DMS79 (cell line): ENCODE measurements at regions not wholly inside any gene's neighbourhood (a gene's known extent, or its start where the extent isn't known, plus 50 kb on each side); places are given as distances from the start of the nearest gene placed in this dataset.

Experiments
- DNase-seq: peaks from one replicate; lab custom pipeline; 2025; lab: John Stamatoyannopoulos, UW

DNA sequence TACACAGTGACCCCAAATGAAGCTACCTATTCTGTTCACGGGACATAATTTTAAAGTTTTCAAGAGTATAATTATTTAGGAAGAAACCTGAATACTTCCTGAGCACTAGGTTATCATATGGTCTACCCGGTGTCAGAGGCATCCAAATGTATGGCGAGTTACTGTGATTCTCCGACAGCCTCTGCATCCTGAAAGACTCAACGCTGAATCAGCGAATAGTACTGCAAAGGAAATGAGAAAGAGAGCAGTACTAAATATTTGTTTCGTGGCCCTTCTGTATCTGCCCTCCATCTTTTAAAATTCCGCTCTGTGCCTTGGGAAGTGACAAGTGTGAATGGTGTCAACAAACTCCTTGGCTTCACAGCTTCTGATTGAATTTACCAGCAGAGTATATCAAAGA is 358.0 kb upstream of the ZEB2 start:
- DNase-seq, result no peak

DNA sequence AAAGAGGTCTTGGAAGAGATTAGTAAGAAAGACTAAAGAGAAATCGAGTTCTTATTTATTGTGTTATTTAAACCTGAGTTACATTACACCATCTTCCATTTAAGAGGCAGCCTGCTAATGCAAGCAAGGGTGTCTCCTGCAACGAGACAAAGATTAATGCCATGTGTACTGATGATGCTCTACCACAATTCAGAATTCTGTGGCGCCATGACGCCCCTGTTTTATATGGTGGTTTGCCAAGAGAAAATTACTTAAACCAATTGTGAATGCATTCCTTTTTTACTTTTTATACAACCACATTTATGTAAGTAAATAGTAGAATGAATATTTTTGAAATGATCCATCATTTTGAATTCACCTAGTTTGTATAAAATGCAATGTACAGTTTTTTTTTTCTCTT is 356.1 kb upstream of the ZEB2 start:
- no peak for DNase-seq

DNA sequence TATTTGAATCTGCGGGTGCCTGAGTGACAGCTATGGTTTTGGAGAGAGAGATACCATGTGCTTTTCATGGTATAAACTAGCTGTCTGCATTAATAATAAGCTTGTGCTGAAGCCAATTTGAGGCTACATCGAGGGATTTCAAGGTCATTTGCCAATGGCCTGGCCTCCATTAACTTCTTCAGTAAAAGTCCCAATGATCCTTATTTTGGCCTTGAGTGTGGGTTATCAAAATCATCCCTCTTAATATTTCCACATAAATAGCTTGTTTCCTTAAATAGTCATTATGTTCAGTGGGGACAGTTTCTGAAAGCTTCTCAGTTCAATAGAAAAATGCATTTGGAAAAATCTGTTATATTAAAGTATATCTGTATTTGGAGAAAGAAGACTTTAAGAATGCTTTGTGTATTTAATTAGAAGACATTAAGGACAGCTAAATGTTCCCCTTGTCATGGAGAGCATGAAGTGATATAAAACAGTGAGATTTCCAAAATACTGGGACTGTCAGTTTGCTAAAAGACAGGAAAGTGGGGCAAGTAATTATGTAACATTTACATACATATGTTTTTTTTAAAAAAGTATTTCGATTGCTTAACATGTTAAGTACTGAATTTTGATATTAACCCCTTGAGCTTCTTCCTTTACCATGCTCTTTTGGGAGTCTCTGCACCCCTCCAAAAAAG is 355.5 kb upstream of the ZEB2 start:
- DNase-seq, result no peak

DNA sequence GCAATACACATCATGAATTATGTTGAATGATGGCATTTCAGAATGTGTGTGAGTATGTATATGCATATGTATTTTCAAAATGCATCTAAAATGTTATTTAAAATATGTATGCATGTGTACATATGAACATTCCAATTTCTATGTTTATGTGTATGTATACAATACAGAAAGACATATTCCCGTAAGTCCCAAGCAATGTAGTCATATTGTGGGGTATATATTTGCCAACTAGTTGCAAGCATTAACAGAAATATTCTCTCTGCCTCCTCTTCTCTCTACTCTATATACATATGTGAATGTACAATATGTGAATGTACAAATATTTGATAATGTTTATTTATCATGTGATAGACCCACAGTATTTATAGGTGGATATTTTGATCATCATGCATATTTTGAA is 345.8 kb upstream of the ZEB2 start:
- no peak for DNase-seq

DNA sequence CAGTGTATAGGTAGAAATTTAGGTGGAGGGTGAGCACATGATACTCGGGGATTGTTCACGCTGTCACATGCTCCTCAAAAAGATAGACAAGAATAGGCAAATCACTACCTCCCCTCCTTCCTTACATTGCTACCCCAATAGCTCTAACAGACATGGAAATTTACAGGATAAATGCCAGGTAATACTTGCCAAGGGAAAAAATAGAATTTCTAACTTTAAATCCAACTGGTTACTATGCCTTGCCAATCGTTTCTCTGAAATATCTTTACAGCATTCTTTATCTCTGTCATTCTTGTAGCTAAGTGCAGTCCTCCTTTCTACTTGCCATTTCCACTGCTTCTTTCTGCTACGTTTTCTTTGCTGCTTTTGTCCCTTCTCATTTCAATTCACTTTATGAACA is 339.8 kb upstream of the ZEB2 start:
- no peak for DNase-seq

DNA sequence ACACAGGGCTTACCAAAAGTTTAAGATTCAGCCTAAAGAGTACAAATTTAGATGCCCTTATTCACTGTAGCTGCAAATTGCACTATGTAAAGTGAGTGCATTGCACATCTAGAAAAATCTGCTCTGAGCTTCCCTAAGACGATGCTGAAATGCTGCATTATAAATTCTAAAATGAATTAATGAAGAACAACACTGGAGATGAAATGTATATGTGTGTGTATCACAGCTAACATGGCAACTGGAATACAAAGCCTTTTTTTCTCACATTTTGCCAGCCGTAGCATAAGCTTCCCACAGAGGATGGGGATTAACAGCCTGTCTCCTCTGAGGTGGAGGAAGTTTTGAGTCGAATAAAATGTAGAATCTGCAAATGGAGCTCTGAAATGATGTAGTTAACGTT is 338.3 kb upstream of the ZEB2 start:
- DNase-seq, result no peak

DNA sequence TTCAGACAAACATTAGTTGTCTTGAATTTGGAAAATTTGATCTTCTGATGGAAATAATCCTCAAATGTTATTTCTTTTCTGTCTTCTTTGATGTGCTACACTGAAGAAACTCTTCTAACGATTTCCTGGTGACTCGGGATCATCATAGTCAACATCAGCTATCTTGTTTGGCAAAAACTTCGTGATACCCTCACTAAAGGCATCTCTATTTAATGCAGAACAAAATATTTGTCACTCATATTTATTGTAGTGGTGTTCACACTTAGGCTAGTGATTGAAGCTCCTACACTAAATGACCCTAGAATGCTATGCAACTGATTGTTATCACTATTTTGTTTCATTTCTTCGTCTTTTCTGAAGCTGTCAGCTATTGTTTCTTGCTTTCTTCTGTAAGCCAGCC is 334.7 kb upstream of the ZEB2 start:
- DNase-seq, result no peak

DNA sequence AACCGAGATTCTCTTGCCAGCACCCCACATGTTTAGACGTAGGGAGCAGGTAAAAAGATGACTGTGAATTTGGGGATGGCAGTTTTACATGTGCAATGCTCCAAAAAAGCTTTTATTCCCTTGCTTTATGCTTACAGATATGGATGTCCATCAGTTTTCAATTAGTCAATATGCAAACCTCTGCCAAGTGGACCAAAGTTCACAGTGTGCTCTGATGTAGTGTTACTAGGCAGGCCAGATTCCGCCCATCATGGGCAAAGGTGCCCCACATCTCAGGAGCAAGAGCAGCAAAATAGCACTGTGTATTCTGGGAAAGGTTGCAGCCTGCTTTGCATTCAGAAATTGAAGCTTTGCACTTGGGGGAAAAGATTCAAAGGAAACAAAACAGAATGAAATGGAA is 329.7 kb upstream of the ZEB2 start:
- no peak for DNase-seq

DNA sequence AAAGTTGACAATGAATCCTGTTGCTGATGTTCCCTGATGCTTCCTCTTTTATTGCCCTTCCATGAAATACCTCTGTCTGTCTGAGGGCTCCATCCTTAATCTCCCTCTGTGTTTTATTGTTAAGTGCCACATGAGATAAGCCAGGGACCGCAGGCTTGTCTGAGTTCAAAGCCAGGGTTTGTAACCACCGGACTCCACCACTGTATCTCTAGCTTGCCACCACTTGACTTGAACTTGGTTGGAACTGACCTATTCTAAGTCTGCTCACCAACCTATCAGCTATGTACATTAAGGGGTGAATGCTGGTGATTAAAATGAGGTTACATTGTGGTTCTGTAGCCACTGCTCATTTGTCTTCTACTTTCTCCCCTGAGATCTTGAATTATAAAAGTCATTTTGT is 328.5 kb upstream of the ZEB2 start:
- DNase-seq, result no peak

DNA sequence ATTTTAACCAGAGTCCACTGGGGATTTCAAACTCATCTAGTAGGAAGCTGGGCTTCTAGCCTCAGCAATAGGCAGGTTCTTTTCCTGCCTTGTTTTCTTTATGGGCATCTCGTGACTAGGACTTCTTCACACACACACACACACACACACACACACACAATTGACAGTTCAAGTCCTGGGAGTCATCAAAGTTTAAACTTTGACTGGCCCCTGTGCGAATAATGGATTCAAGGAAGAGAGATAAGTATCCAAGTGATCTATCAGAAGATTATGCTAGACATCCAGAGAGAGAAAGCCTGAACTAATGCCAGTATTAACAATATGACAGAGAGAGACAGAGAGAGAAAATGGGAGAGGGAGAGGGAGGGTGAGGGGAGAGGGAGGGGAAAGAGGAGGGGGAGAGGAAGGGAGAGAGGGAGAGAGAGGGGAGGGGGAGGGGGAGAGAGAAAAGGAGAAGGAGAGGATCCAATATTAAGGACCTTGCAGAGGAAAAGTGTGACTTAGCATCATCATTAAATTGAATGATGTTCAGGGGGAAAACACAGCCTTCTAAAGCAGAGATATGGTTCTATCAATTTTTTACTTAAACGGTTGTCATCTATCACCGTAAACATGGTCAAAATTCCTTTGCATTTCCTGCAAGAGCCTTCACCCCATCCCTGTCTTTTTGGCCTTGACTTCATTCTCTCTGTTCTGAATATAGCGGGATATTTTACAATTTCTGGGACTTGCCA is 327.6 kb upstream of the ZEB2 start:
- no peak for DNase-seq

DNA sequence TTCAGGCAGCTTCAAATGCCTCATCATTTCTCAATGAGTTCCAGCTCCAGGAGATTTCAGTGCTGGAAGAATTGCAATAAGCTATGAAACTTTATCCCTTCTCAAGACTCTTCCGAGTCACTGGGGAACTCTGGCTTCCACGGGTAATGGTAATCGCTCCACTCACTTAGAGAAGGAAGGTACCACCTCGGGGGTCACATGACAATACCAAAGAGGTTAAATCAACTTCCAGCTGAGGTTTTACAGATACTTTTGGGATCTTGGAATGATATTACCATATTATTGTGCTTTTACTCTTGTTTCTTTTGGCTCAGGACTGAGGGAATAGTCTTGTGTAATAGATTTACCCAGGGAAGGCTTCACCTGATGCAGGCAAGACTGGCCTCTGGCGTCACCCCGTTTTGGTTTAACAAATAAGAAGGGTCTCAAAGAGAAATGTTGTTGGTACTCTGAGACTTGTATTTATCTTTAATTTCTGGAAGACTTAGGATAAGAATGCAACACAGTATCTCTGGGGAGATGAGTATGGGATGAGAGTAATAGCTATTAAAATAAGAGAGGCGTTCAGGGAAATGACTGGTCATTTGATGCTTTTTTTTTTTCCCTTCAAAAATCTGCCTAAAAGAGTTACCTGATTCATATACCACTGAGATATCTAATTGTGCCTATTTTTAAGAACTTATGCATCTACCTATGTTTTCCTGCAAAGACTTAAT is 316.9 kb upstream of the ZEB2 start:
- peak; percentile 93 for DNase-seq

DNA sequence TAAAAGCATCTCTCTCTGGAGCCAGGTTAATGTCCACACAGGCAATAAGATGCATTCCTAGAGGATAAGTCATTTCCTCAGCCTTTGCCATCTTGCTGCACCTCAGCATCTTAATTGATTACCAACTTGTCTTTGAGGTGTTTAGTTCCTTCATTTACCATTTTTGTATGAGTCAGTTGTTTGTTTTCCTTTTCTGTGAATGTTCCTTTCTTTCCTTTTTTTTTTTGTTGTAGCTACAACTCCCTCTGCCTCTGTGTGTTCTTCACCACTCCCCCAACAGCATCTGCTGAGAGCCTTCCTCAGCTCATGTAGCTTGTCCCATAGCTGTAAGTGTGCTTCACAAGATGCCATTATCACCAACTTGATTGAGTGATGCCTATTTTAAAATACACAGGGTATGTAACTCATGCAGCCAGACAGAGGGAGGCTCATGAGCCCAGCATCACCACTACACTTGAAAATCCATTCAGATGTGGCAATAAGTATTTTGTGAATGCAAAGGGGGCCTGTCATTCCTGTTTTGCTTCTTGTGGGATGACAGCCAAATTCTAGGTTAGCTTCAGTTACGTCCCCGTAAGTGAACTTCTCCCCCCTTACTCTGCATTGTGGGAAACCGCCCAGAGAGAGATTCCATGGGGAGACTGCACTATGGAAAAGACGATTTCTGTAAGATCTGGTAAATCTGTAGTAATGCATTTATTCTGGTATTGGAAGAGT is 315.9 kb upstream of the ZEB2 start:
- DNase-seq, result peak; percentile 61

DNA sequence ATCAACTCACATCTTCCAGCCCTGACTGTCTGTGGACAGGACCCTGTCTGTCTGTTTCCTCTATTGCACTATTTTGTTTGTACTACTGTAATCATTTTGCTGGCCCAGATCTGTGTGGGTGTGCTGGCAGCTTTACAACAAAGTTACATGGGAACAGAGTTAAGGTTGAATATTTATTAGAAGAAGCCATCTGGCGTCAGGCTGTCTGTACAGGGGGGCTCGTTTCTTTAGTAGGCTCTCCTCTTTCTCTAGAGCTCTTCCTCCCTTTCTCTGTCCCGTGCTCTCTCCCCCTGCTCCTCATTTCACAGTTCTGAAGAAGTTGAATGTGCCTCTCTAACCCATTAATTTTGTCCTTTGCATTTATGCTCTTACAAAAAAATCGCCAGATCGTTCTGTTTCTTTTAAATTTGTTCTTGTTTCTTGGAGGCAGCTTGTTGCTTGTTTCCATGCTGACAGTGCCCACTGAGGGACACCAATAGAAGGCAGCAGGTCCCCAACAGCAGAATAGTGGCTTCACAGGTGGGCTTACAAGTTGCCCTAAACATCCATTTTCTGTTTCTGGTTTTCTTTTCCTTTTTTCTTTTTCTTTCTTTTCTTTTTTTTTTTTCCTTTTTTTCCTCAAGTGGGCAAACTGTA is 315.2 kb upstream of the ZEB2 start:
- DNase-seq, result no peak

DNA sequence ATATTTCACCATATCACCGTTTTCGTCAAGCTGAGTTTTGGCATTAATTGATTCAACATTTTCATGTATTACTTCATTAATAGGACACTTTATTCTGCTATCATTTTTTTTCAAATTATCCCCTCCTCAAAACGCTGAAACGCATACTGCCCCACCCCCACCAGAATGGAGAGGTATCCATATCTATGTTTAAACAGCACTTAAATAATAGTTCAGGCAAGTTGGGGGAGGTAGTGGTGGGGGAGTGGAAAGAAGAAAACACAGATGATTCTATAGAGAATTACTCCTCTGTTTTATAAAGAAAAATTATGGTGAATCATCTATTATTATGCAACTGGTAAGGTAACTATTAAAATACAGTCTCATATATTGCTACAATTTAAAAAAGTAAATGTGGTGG is 314.4 kb upstream of the ZEB2 start:
- DNase-seq, result no peak

DNA sequence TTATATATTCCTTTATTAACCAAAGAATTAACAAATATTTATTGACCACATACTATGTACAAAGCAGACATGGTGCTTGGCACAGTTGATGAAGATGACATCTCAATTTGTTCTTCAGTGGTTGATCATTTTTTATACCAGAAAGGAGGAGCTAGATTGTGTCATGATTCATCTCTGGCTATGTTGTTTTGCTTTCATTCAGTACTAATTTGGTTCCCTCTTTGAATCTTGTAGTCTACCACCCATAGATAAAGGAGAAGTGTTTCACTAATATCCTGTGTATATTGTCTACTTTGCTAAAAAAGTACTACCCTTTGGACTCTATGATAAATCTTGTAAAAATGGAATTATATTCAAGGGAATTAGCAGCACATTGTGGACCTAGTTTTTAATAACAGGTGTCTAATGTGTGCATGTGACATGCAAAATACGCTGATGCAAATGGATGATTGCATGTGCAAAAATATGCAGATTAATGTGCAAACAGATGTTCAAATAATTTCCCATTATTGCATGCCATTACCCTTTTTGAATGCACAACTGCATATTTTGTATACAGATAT is 313.2 kb upstream of the ZEB2 start:
- no peak for DNase-seq

DNA sequence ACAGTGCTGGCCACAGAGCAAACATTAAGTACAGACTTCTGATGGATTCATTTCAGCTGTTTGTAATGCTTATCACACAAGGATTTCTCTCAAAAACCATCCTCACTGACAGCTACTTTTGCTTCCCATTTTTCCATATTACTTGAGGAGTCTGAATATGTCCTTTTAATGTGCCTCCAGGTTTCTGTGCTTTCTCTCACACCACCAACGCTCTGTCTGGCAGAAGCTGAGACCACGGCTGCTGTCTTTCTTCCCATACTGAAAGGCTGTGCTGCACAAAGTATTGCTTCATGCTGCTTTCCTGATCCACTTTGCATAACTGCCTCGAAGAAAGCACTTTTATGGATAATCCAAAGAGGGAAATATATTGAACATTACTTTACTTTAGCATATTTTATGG is 312.1 kb upstream of the ZEB2 start:
- DNase-seq, result no peak

DNA sequence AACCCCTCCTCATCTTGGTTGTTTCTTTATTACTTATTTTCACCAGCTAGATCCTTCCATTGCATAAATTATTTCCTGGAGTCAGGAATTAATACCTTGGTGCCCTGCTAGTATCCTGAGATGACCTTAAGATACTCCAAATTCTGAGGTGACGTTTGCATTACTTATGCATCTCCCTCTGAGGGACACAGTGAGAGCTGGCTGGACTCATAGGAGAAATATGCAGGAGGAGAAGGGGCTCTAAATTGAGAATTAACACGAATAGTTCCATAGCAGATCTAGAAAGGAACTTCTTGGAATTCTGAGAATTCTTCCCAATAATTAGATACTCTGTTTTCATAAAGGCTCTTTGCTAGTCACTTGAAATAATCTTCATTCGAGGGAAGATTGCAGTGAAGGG is 310.6 kb upstream of the ZEB2 start:
- no peak for DNase-seq

DNA sequence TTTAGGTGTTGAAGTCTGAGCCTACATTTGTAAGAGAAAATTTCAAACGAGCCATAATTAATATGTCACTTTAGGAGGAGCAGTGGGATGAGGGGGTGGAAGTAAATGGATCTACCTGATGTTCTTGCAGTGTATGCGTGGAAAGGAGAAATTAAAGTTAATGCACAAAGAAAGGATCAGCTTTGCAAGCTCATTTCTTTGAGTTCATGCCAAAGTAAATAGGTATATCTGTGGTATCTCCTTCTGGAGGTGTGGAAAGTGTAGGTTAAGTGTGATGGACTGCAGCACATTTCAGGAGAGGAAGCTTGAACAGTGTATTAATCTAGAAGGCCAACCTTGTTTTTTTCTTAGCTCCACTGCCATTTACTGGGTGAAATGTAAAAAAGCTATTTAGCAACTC is 307.5 kb upstream of the ZEB2 start:
- DNase-seq, result no peak

DNA sequence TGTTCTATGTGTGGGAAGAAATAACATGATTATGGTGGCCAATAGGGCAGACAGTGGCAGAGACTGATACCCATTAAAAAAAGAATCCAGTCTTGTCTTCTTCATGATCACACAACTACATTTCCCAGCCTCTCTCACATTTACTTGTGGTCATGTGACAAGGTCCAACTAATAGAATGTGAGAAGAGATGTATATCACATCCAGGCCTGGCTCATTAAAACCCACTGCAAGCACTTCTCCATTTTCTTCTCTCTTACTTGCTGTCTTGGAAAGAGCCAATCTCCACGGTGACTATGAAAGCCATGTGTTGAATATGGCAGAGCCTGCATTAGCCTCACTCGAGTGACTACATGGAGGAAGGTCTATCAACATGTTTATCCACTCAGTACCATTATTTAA is 306.2 kb upstream of the ZEB2 start:
- DNase-seq, result no peak

DNA sequence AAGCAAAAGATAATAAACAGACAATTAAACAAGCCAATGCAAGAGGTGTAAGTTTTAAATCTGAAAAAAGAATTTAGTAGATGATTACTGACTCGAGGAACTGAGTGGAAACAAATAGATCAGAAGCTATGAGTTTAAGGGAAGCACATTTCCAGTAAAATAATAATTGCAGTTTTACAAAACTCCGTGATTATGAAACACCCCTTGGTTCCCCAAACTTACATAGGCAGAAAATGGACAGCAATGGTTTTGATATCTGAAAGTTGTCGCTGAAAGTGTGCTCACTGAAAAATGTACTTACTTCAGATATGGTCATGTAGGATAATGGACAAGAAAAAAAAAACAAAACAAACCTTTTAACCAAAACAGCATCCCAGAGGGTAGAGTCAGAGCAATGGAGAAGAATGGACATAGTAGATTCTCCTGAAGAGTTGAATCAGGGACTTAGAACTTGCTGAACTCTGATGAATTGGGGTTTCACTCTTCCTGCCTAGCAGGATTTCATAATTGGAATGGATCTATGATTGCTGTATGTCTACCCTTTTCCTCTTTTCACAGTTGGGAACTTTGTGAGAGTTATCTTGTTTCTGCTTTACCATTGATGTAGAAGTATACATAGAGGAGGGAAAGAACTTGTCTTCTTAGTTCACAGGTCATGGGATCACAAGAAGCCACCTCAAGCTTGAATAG is 305.6 kb upstream of the ZEB2 start:
- no peak for DNase-seq
